Activated CD4-positive, alpha-beta T cell treated with anti-CD3 and anti-CD28 coated beads for 36 hours (primary cell): ENCODE measurements at regions not wholly inside any gene's neighbourhood (a gene's known extent, or its start where the extent isn't known, plus 50 kb on each side); places are given as distances from the start of the nearest gene placed in this dataset.
"Not testable (repeated sequence)": the region's sequence is repeated elsewhere in the genome, so short reads cannot be mapped to it uniquely, and the experiment has no call there.

Experiments used
- ATAC-seq: fragments of 200-7000 bp; cut with Tn5 transposase; one replicate; pipeline ENCODE4 v1.10.0; 2021; ENCODE audit warnings: mild to moderate bottlenecking, moderate library complexity
- CTCF ChIA-PET: fragments of 350-600 bp; sonication (Branson Sonifier 250); formaldehyde crosslinking; loops from one replicate; lab custom pipeline; 2021; ENCODE audit warnings: antibody characterized with exemption; lab: Charles Lee
- POLR2A ChIA-PET: fragments of 350-600 bp; sonication (Branson Sonifier 250); formaldehyde crosslinking; loops from one replicate; lab custom pipeline; 2021; ENCODE audit warnings: antibody characterized with exemption, inconsistent platforms; lab: Charles Lee
- DNase-seq: peaks from one replicate; pipeline ENCODE4 v3.0.0-alpha.2; 2020
- H3K27ac Mint-ChIP-seq: one replicate; pipeline ENCODE4 v1.8.0; 2021; ENCODE audit warnings: mixed read lengths
- H3K27me3 Mint-ChIP-seq: one replicate; pipeline ENCODE4 v1.8.0; 2021; ENCODE audit warnings: mixed read lengths
- H3K36me3 Mint-ChIP-seq: one replicate; pipeline ENCODE4 v1.8.0; 2021; ENCODE audit warnings: low read depth, mixed read lengths
- H3K4me1 Mint-ChIP-seq: one replicate; pipeline ENCODE4 v1.8.0; 2021; ENCODE audit warnings: mixed read lengths
- H3K4me3 Mint-ChIP-seq: one replicate; pipeline ENCODE4 v1.8.0; 2021; ENCODE audit warnings: mild to moderate bottlenecking, moderate library complexity, mixed read lengths
- H3K9me3 Mint-ChIP-seq: one replicate; pipeline ENCODE4 v1.8.0; 2021; ENCODE audit warnings: low read depth, mixed read lengths
- intact Hi-C, 2 experiments: fragments of 100-400 bp; cut with DNase I in 1 of 2; cut with micrococcal nuclease in 1 of 2; formaldehyde crosslinking; loops; one replicate each; pipeline versions ENCODE4 v1.14.2 to v1.15.1; 2022 to 2024; cut with DNase I, micrococcal nuclease

GRCh38 chr20:19045371-19045770, 167.1 kb upstream of the SLC24A3 start:
- CTCF ChIA-PET, result no interaction called here
- peaks cover 2% of the 10 kb centered on the region for H3K27me3 Mint-ChIP-seq
- POLR2A ChIA-PET, result no interaction called here
- H3K36me3 Mint-ChIP-seq, result no peaks in the 10 kb centered on the region
- ATAC-seq (no peak), DNase-seq (no peak)
- no peaks in the 10 kb centered on the region for H3K9me3 Mint-ChIP-seq
- H3K4me1 Mint-ChIP-seq, result no peaks in the 10 kb centered on the region
- intact Hi-C loops, result no loop called here
- no peak overlapping the region for H3K27ac Mint-ChIP-seq
- H3K4me3 Mint-ChIP-seq, result no peak overlapping the region

GRCh38 chr20:19047040-19047950, 165.1 kb upstream of the SLC24A3 start:
- no peaks in the 10 kb centered on the region for H3K36me3 Mint-ChIP-seq
- DNase-seq, result no peak
- intact Hi-C loops, result no loop called here
- ATAC-seq, result no peak
- H3K4me3 Mint-ChIP-seq, result no peak overlapping the region
- ChIA-PET CTCF (interaction anchor here (0.6 kb wide), 1 partner anchor 9 kb away, joined by 3 read pairs; no protein-coding TSS in a partner anchor), POLR2A (no interaction called here)
- no peaks in the 10 kb centered on the region for H3K27me3 Mint-ChIP-seq
- no peaks in the 10 kb centered on the region for H3K4me1 Mint-ChIP-seq
- H3K27ac Mint-ChIP-seq, result no peak overlapping the region
- H3K9me3 Mint-ChIP-seq, result no peaks in the 10 kb centered on the region

GRCh38 chr20:19047951-19048296, 164.5 kb upstream of the SLC24A3 start:
- intact Hi-C loops, result no loop called here
- H3K36me3 Mint-ChIP-seq, result no peaks in the 10 kb centered on the region
- H3K9me3 Mint-ChIP-seq, result no peaks in the 10 kb centered on the region
- CTCF ChIA-PET, result interaction anchor here (0.6 kb wide), 1 partner anchor 9 kb away, joined by 3 read pairs; no protein-coding TSS in a partner anchor
- no peak overlapping the region for H3K4me3 Mint-ChIP-seq
- POLR2A ChIA-PET, result no interaction called here
- no peaks in the 10 kb centered on the region for H3K4me1 Mint-ChIP-seq
- H3K27ac Mint-ChIP-seq, result no peak overlapping the region
- no peak for ATAC-seq
- H3K27me3 Mint-ChIP-seq, result no peaks in the 10 kb centered on the region
- no peak for DNase-seq

GRCh38 chr20:19048995-19049501, 163.4 kb upstream of the SLC24A3 start:
- no peak overlapping the region for H3K27ac Mint-ChIP-seq
- intact Hi-C loops, result no loop called here
- no peaks in the 10 kb centered on the region for H3K36me3 Mint-ChIP-seq
- no peaks in the 10 kb centered on the region for H3K4me1 Mint-ChIP-seq
- no peaks in the 10 kb centered on the region for H3K27me3 Mint-ChIP-seq
- ChIA-PET CTCF (interaction anchor here (0.6 kb wide), 1 partner anchor 372 kb away, joined by 4 read pairs; no protein-coding TSS in a partner anchor), POLR2A (no interaction called here)
- no peak for DNase-seq
- H3K9me3 Mint-ChIP-seq, result no peaks in the 10 kb centered on the region
- no peak overlapping the region for H3K4me3 Mint-ChIP-seq
- ATAC-seq, result no peak

- Mint-ChIP-seq H3K4me1 (no peaks in the 10 kb centered on the region), H3K9me3 (no peaks in the 10 kb centered on the region), H3K36me3 (no peaks in the 10 kb centered on the region), H3K27ac (no peak overlapping the region), H3K27me3 (no peaks in the 10 kb centered on the region), H3K4me3 (no peak overlapping the region)
- ChIA-PET CTCF (no interaction called here), POLR2A (no interaction called here)
- ATAC-seq (no peak), DNase-seq (no peak)
- intact Hi-C loops, result no loop called here
Measured at GRCh38 chr20:19049514-19049913, 162.9 kb upstream of the SLC24A3 start.

GRCh38 chr20:19056909-19057308, 155.5 kb upstream of the SLC24A3 start:
- Mint-ChIP-seq H3K27ac (no peak overlapping the region), H3K36me3 (no peaks in the 10 kb centered on the region), H3K4me3 (no peak overlapping the region), H3K27me3 (peaks cover 3% of the 10 kb centered on the region), H3K9me3 (peaks cover 9% of the 10 kb centered on the region), H3K4me1 (no peaks in the 10 kb centered on the region)
- POLR2A ChIA-PET, result no interaction called here
- DNase-seq (peak; percentile 33), ATAC-seq (no peak)
- intact Hi-C loops, result loop anchor here (1.0 to 5.0 kb wide), 3 partner anchors 425 to 644 kb away; no protein-coding TSS in a partner anchor
- CTCF ChIA-PET, result interaction anchor here (0.6 to 1.8 kb wide), 5 partner anchors 9 to 425 kb away, joined by 3 to 5 read pairs (median 3); no protein-coding TSS in a partner anchor

GRCh38 chr20:19064788-19065187, 147.7 kb upstream of the SLC24A3 start:
- intact Hi-C loops, DNase-seq, ATAC-seq, POLR2A ChIA-PET, H3K4me1 Mint-ChIP-seq, H3K27me3 Mint-ChIP-seq, H3K27ac Mint-ChIP-seq, H3K4me3 Mint-ChIP-seq, H3K36me3 Mint-ChIP-seq: not testable (repeated sequence)
- peaks cover 30% of the 10 kb centered on the region for H3K9me3 Mint-ChIP-seq
- CTCF ChIA-PET, result interaction anchor here (0.7 kb wide), 1 partner anchor 431 kb away, joined by 3 read pairs; no protein-coding TSS in a partner anchor

- ChIA-PET POLR2A (no interaction called here), CTCF (interaction anchor here (0.5 to 1.4 kb wide), 2 partner anchors 10 to 352 kb away, joined by 3 to 5 read pairs; no protein-coding TSS in a partner anchor)
- ATAC-seq, result no peak
- Mint-ChIP-seq H3K9me3 (peaks cover 20% of the 10 kb centered on the region), H3K27me3 (peaks cover 2% of the 10 kb centered on the region), H3K4me3 (no peak overlapping the region), H3K36me3 (no peaks in the 10 kb centered on the region), H3K27ac (no peak overlapping the region), H3K4me1 (no peaks in the 10 kb centered on the region)
- intact Hi-C loops, result no loop called here
- DNase-seq, result no peak
Measured at GRCh38 chr20:19067986-19068385, 144.5 kb upstream of the SLC24A3 start.

- intact Hi-C loops, result no loop called here
- ChIA-PET CTCF (no interaction called here), POLR2A (no interaction called here)
- H3K9me3 Mint-ChIP-seq, result peaks cover 7% of the 10 kb centered on the region
- H3K4me3 Mint-ChIP-seq, result no peak overlapping the region
- no peaks in the 10 kb centered on the region for H3K36me3 Mint-ChIP-seq
- ATAC-seq (no peak), DNase-seq (no peak)
- peaks cover 3% of the 10 kb centered on the region for H3K4me1 Mint-ChIP-seq
- peaks cover 3% of the 10 kb centered on the region for H3K27me3 Mint-ChIP-seq
- no peak overlapping the region for H3K27ac Mint-ChIP-seq
Measured at GRCh38 chr20:19070026-19070425, 142.4 kb upstream of the SLC24A3 start.

- POLR2A ChIA-PET, result no interaction called here
- no peak overlapping the region for H3K4me3 Mint-ChIP-seq
- DNase-seq (no peak), ATAC-seq (no peak)
- peaks cover 2% of the 10 kb centered on the region for H3K9me3 Mint-ChIP-seq
- CTCF ChIA-PET, result interaction anchor here (0.7 to 1.1 kb wide), 2 partner anchors 14 to 533 kb away, joined by 3 to 4 read pairs; no protein-coding TSS in a partner anchor
- intact Hi-C loops, result no loop called here
- H3K36me3 Mint-ChIP-seq, result no peaks in the 10 kb centered on the region
- peaks cover 7% of the 10 kb centered on the region for H3K4me1 Mint-ChIP-seq
- peaks cover 3% of the 10 kb centered on the region for H3K27me3 Mint-ChIP-seq
- no peak overlapping the region for H3K27ac Mint-ChIP-seq
Measured at GRCh38 chr20:19070681-19071445, 141.6 kb upstream of the SLC24A3 start.

GRCh38 chr20:19071446-19071725, 141.1 kb upstream of the SLC24A3 start:
- ChIA-PET CTCF (interaction anchor here (1.1 kb wide), 1 partner anchor 14 kb away, joined by 4 read pairs; no protein-coding TSS in a partner anchor), POLR2A (no interaction called here)
- Mint-ChIP-seq H3K9me3 (no peaks in the 10 kb centered on the region), H3K36me3 (no peaks in the 10 kb centered on the region), H3K4me1 (peaks cover 7% of the 10 kb centered on the region), H3K27ac (no peak overlapping the region), H3K27me3 (peaks cover 3% of the 10 kb centered on the region), H3K4me3 (no peak overlapping the region)
- intact Hi-C loops, result no loop called here
- ATAC-seq (no peak), DNase-seq (no peak)
